Kidney epithelial cell (primary cell): ENCODE measurements at regions not wholly inside any gene's neighbourhood (a gene's known extent, or its start where the extent isn't known, plus 50 kb on each side); places are given as distances from the start of the nearest gene placed in this dataset.

Source experiments
- DNase-seq: peaks from one replicate; pipeline ENCODE4 v3.0.0-alpha.2; 2010; ENCODE audit warnings: low read depth
- H3K27me3 ChIP-seq: 2 replicates; pipeline ENCODE4 v1.6.0; 2011; ENCODE audit warnings: low read length; ENCODE audit not compliant: control insufficient read depth, insufficient read depth
- H3K36me3 ChIP-seq: 2 replicates; pipeline ENCODE4 v1.5.1; 2011; ENCODE audit warnings: low read length; ENCODE audit not compliant: control insufficient read depth, insufficient read depth
- H3K4me3 ChIP-seq: 2 replicates; pipeline ENCODE4 v1.5.1; 2011; ENCODE audit warnings: low read depth, mild to moderate bottlenecking, control low read depth, low read length
- CTCF ChIP-seq: IDR thresholded peaks from 2 replicates; pipeline ENCODE4 v1.5.1; 2011; ENCODE audit warnings: mild to moderate bottlenecking, moderate library complexity, low read length, control low read depth, inconsistent platforms; ENCODE audit not compliant: insufficient read depth, poor library complexity, severe bottlenecking

GRCh38 chr6:18601516-18602020 lies 214.4 kb downstream of the RNF144B start:
- TF ChIP-seq CTCF, result no peak
- Histone ChIP-seq H3K27me3 (no peaks in the 10 kb centered on the region), H3K36me3 (no peaks in the 10 kb centered on the region), H3K4me3 (no peak overlapping the region)
- DNase-seq, result no peak

GRCh38 chr6:18602931-18603330 lies 215.8 kb downstream of the RNF144B start:
- Histone ChIP-seq H3K36me3 (no peaks in the 10 kb centered on the region), H3K4me3 (no peak overlapping the region), H3K27me3 (no peaks in the 10 kb centered on the region)
- no peak for TF ChIP-seq CTCF
- DNase-seq, result no peak

DNA sequence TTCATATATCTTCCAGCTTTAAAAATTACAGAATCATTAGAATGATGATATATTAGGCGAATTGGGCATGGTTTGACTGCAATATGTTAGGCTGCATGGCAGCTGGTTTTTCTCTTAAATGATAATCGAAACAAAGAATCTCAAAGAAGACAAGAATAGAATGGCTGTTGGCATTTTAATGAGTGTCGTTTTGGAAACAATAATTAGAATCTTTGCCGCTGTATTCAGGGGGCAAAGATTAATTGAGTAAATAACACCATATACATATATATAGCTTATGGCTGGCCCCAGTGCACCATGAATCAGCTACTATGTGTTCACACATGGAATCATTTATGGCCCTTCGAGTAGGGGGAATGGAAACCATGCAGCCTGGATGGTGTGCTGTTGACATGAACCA lies 216.2 kb downstream of the RNF144B start:
- no peaks in the 10 kb centered on the region for H3K27me3 ChIP-seq
- TF ChIP-seq CTCF, result no peak
- no peak for DNase-seq
- no peak overlapping the region for H3K4me3 ChIP-seq
- no peaks in the 10 kb centered on the region for H3K36me3 ChIP-seq

DNA sequence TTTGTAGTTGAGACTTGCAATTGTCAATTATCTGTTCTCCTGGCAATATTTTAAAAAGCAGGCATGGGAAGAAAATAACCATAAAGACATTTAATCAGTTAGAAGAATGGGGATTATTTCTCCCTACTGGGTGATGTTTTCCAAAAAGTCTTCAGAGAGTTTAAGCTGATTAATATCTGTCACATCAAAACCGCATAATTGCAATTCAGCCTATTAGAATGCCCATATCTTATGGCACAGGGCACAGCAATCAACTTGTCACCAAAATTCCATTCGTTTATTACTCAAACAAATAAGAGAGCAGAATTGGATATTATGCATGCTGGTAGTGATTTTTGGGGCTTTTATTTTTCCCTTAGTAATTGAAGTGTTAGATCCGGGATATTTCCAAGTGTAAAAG lies 218.7 kb downstream of the RNF144B start:
- no peak for DNase-seq
- TF ChIP-seq CTCF, result no peak
- no peaks in the 10 kb centered on the region for H3K27me3 ChIP-seq
- no peaks in the 10 kb centered on the region for H3K36me3 ChIP-seq
- H3K4me3 ChIP-seq, result no peak overlapping the region

DNA sequence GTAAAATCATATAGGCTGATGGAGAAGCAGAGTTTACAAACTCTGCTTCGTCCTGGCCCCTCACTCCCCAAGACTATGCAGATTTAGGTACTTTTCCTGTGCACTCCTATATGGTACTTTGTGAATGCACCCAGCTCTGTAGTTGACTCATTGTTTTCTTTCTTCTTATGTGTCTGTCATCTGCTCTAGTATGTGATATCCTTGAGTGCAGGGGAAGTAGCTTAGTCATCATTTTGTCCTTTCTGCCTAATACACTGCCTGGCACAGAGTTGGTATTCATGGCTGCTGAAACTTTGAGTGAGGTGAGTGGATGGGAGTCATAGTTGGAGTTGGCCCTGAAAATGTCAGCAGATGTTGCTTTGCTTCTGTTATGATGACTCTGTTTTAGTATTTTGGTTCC lies 222.6 kb downstream of the RNF144B start:
- H3K36me3 ChIP-seq, result no peaks in the 10 kb centered on the region
- no peak for TF ChIP-seq CTCF
- H3K27me3 ChIP-seq, result no peaks in the 10 kb centered on the region
- no peak overlapping the region for H3K4me3 ChIP-seq
- no peak for DNase-seq

DNA sequence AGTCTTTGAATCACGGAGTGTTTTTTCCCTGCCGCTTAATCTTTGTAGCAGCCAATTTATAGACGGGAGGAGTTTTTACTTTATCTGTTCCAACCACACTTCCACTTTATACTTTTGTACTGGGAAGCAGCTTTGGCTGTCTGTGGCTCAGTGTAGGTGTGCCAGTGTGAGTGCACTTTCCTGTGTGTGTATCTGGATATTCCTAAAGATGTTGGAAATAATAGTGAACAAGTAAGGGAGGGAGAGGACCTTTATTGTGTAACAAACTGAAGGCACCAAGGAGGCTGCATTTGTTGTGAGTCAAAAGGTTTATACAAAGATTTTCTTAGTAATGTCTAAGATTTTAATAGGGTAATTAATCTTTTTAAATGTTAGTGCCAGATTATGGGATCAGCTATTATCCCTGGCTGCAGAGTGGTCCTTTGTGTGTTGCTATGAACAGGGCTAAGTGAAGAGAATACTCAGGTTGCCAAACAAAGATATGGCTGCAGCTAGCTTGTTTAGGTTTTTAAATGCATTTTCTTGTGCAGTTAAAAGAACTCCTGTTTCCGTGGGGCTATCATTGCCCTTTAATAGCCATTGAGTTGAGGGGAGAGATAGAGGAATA lies 226.3 kb downstream of the RNF144B start:
- H3K4me3 ChIP-seq, result no peak overlapping the region
- no peak for DNase-seq
- TF ChIP-seq CTCF, result no peak
- H3K27me3 ChIP-seq, result no peaks in the 10 kb centered on the region
- no peaks in the 10 kb centered on the region for H3K36me3 ChIP-seq
